ENCODE measurements at regions not wholly inside any gene's neighbourhood (a gene's known extent, or its start where the extent isn't known, plus 50 kb on each side); places are given as distances from the start of the nearest gene placed in this dataset.

- DNase-seq = no peak
Observed at GRCh38 chr5:67317603-67318002, 121.0 kb upstream of the CD180 start.

DNA sequence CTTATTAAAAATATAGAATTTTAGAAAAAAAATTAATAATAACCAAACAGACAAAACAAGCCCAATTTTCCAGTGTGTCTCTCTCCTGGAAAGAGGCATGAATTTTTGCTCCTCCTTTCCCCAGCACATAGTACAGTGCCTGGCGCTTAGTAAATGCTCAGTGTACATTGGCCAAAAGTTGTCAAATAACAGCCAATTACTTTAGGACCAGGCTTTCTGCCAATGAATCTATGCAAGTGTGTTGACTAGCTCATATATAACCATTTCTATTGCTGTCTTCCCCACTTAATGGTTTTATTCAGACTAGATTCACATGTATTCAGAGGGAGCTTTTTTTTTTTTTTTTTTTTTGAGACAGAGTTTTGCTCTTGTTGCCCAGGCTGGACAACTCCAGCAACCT, 120.1 kb upstream of the CD180 start:
- Histone ChIP-seq H3K36me3 (no peaks in the 10 kb centered on the region), H3K4me3 (no peak overlapping the region), H3K9me3 (no peaks in the 10 kb centered on the region), H3K27ac (no peak overlapping the region), H3K27me3 (no peaks in the 10 kb centered on the region), H3K4me1 (ENCODE audit: insufficient read depth) (no peaks in the 10 kb centered on the region)
- 98 to 100% (median 100%) methylated on average over 1 of the region's 1 CpG for WGBS, 3 donors
- intact Hi-C loops (cut with DNase I) = no loop called here
- TF ChIP-seq EP300 (IDR thresholded peaks at IDR 0.05) = no peak
- no peak for DNase-seq

More at GRCh38 chr5:67317603-67318002, 121.0 kb upstream of the CD180 start:
- Histone ChIP-seq H3K9me3 (no peaks in the 10 kb centered on the region), H3K27ac (no peak overlapping the region), H3K36me3 (no peaks in the 10 kb centered on the region), H3K4me3 (no peak overlapping the region), H3K27me3 (no peaks in the 10 kb centered on the region), H3K4me1 (ENCODE audit: insufficient read depth) (no peaks in the 10 kb centered on the region)
- intact Hi-C loops (cut with DNase I) = no loop called here
- TF ChIP-seq EP300 (IDR thresholded peaks at IDR 0.05) (no peak), CTCF (IDR thresholded peaks at IDR 0.05) (no peak), POLR2A (IDR thresholded peaks at IDR 0.05) (no peak)

DNA sequence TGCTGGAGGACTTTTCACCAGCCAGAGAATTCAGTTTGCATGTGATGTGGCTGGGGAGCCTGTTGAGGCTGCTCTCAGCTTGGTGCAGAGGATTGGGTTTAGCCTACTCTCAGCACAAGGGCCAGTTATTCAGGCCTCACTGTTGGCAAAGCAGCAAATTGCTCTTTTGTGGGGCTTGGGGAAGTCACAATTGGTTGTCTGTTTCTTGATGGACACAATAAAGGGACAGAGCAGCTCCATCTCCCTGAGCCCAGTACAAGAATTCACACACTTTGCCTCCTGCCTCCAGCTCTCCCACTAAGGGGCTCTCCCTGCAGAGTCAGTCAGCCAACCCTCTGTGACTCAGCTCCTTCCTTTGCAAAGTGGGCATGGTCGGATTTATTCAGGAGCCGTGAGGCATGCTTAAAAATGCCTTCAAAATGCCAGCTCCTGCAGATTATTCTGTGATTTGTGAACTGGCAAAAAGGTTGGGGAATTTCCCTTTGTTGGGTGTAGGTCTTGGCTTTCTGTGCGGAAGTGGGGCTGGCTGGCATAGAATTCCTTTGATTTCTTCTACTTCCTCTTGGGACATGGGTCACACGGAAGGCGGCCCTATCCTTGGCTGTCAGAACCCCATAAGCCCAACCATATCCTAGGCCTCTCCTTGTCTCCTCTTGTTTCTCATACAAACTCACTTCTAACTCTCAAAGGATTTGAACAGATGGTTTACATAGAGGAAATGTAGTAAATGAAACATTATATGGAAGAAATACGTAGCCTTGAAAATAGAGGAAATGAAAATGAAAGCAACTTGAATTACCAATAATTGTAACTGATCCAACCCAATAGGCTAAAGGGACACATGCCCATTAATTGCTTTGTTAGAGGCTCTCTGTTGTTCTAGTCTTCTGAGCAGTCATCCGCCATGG, 118.7 kb upstream of the CD180 start:
- no peak overlapping the region for H3K4me3 ChIP-seq
- no peak for TF ChIP-seq POLR2A (IDR thresholded peaks at IDR 0.05)
- no peak for TF ChIP-seq EP300 (IDR thresholded peaks at IDR 0.05)
- no peak for TF ChIP-seq CTCF (IDR thresholded peaks at IDR 0.05)
- WGBS, 3 donors = 81 to 86% (median 83%) methylated on average over 7 of the region's 7 CpGs
- no peaks in the 10 kb centered on the region for H3K27me3 ChIP-seq
- no peak for DNase-seq
- H3K27ac ChIP-seq = no peak overlapping the region
- H3K4me1 ChIP-seq (ENCODE audit: insufficient read depth) = no peaks in the 10 kb centered on the region
- H3K9me3 ChIP-seq = no peaks in the 10 kb centered on the region
- intact Hi-C loops (cut with DNase I) = no loop called here
- no peaks in the 10 kb centered on the region for H3K36me3 ChIP-seq

DNA sequence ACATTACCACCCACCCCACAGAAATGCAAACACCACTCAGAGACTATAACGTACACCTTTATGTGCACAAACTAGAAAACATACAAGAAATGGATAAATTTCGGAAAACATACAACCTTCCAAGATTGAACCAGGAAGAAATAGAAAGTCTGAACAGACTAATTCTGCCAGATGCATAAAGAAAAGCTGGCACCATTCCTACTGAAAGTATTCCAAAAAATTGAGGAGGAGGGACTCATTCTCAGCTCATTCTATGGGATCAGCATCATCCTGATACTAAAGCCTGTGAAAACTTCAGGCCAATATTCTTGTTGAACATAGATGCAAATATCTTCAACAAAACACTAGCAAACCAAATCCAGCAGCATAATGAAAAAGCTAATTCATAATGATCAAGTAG, 115.1 kb upstream of the CD180 start:
- TF ChIP-seq CTCF (IDR thresholded peaks at IDR 0.05) = no peak
- TF ChIP-seq POLR2A (IDR thresholded peaks at IDR 0.05) = no peak
- TF ChIP-seq EP300 (IDR thresholded peaks at IDR 0.05) = no peak
- Histone ChIP-seq H3K4me3 (no peak overlapping the region), H3K27ac (no peak overlapping the region), H3K27me3 (no peaks in the 10 kb centered on the region), H3K9me3 (no peaks in the 10 kb centered on the region), H3K36me3 (no peaks in the 10 kb centered on the region), H3K4me1 (ENCODE audit: insufficient read depth) (no peaks in the 10 kb centered on the region)
- intact Hi-C loops (cut with DNase I) = no loop called here
- no peak for DNase-seq
- 92 to 99% (median 95%) methylated on average over 2 of the region's 2 CpGs for WGBS, 3 donors

DNA sequence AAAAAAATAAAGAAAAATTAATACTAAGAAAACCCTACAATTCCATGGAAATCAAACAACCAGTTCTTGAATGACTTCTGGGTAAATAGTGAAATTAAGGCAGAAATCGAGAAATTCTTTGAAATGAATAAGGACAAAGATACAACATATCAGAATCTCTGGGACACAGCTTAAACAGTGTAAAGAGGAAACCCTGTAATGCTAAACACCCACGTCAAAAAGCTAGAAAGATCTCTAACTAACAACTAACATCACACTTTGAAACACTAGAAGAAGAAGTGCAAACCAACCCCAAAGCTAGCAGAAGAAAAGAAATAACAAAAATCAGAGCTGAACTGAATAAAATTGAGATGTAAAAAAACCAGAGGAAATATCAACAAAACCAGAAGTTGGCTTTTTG, 114.6 kb upstream of the CD180 start:
- Histone ChIP-seq H3K36me3 (no peaks in the 10 kb centered on the region), H3K27ac (no peak overlapping the region), H3K9me3 (no peaks in the 10 kb centered on the region), H3K27me3 (no peaks in the 10 kb centered on the region), H3K4me3 (no peak overlapping the region), H3K4me1 (ENCODE audit: insufficient read depth) (no peaks in the 10 kb centered on the region)
- DNase-seq = no peak
- WGBS, 3 donors = 85 to 88% (median 87%) methylated on average over 2 of the region's 2 CpGs
- intact Hi-C loops (cut with DNase I) = no loop called here
- TF ChIP-seq EP300 (IDR thresholded peaks at IDR 0.05) (no peak), POLR2A (IDR thresholded peaks at IDR 0.05) (no peak), CTCF (IDR thresholded peaks at IDR 0.05) (no peak)
